Neural cell (in vitro differentiated cells): ENCODE measurements at regions not wholly inside any gene's neighbourhood (a gene's known extent, or its start where the extent isn't known, plus 50 kb on each side); places are given as distances from the start of the nearest gene placed in this dataset.

ENCODE experiments used
- H2AFZ ChIP-seq: fragments of 200-600, 300-800 bp; sonication (generic), shearing (Covaris generic); 2 replicates; pipeline ENCODE4 v1.6.0; 2014; ENCODE audit warnings: low read depth, mild to moderate bottlenecking, antibody characterized with exemption, low read length, moderate library complexity
- H3F3A ChIP-seq: fragments of 200-600 bp; shearing (Covaris generic); 2 replicates; pipeline ENCODE4 v1.6.1; 2016; ENCODE audit warnings: mild to moderate bottlenecking, moderate library complexity, mixed read lengths, antibody characterized with exemption, low read length; ENCODE audit not compliant: insufficient read depth, poor library complexity, severe bottlenecking
- H3K27ac ChIP-seq: fragments of 200-600, 300-800 bp; sonication (generic), shearing (Covaris generic); 2 replicates; pipeline ENCODE4 v1.5.1; 2014; ENCODE audit warnings: mild to moderate bottlenecking, low read length, moderate library complexity
- H3K27me3 ChIP-seq: fragments of 300-800, 200-600 bp; sonication (generic), shearing (Covaris generic); 2 replicates; pipeline ENCODE4 v1.6.0; 2014; ENCODE audit warnings: mild to moderate bottlenecking, low read depth, low read length, moderate library complexity; ENCODE audit not compliant: insufficient read depth
- H3K36me3 ChIP-seq: fragments of 300-800, 200-600 bp; sonication (generic), shearing (Covaris generic); 2 replicates; pipeline ENCODE4 v1.5.1; 2014; ENCODE audit warnings: mild to moderate bottlenecking, antibody characterized with exemption, low read length, moderate library complexity; ENCODE audit not compliant: insufficient read depth
- H3K4me2 ChIP-seq: fragments of 300-800, 200-600 bp; sonication (generic), shearing (Covaris generic); 2 replicates; pipeline ENCODE4 v1.6.0; 2014; ENCODE audit warnings: mild to moderate bottlenecking, low read length
- H3K4me3 ChIP-seq: fragments of 300-800, 200-600 bp; sonication (generic), shearing (Covaris generic); 2 replicates; pipeline ENCODE4 v1.5.1; 2014; ENCODE audit warnings: mild to moderate bottlenecking, low read length, moderate library complexity
- H3K79me2 ChIP-seq: fragments of 200-600 bp; shearing (Covaris generic); replicated peaks from 2 replicates; pipeline ENCODE4 v1.6.0; 2014; ENCODE audit warnings: mild to moderate bottlenecking, low read length, moderate library complexity; ENCODE audit not compliant: insufficient read depth
- H3K9ac ChIP-seq: fragments of 300-800, 200-600 bp; sonication (generic), shearing (Covaris generic); 2 replicates; pipeline ENCODE4 v1.6.1; 2016; ENCODE audit warnings: mild to moderate bottlenecking, low read length, mixed read lengths
- H3K9me2 ChIP-seq: fragments of 200-600 bp; shearing (Covaris generic); 2 replicates; pipeline ENCODE4 v1.6.1; 2016; ENCODE audit warnings: mild to moderate bottlenecking, low read length, mixed read lengths; ENCODE audit not compliant: insufficient read depth
- H3K9me3 ChIP-seq: fragments of 200-600, 300-800 bp; sonication (generic), shearing (Covaris generic); 2 replicates; pipeline ENCODE4 v1.6.1; 2016; ENCODE audit warnings: mild to moderate bottlenecking, mixed run types, low read length, moderate library complexity, mixed read lengths
- H4K20me1 ChIP-seq: fragments of 200-600 bp; shearing (Covaris generic); 2 replicates; pipeline ENCODE4 v1.6.1; 2016; ENCODE audit warnings: mild to moderate bottlenecking, mixed run types; ENCODE audit not compliant: insufficient read depth
- CTCF ChIP-seq: fragments of 450-650 bp; IDR thresholded peaks from 2 replicates; pipeline ENCODE4 v1.5.1; 2014; ENCODE audit warnings: antibody characterized with exemption, mild to moderate bottlenecking, moderate library complexity; ENCODE audit not compliant: poor library complexity, severe bottlenecking
- EP300 ChIP-seq: fragments of 450-650 bp; conservative IDR thresholded peaks from 2 replicates; pipeline ENCODE4 v1.6.1; 2014; ENCODE audit warnings: antibody characterized with exemption, mild to moderate bottlenecking, moderate library complexity; ENCODE audit not compliant: poor library complexity, severe bottlenecking
- EZH2 ChIP-seq: fragments of 200-600, 300-800 bp; shearing (Covaris generic), sonication (generic); IDR thresholded peaks from 2 replicates; pipeline ENCODE4 v1.6.1; 2014; ENCODE audit warnings: antibody characterized with exemption, low read length, borderline replicate concordance, mild to moderate bottlenecking; ENCODE audit not compliant: insufficient read depth, poor library complexity, severe bottlenecking
- MXI1 ChIP-seq: fragments of 450-650 bp; conservative IDR thresholded peaks from 2 replicates; pipeline ENCODE4 v1.6.1; 2014; ENCODE audit warnings: antibody characterized with exemption, mild to moderate bottlenecking; ENCODE audit not compliant: poor library complexity, severe bottlenecking
- POLR2AphosphoS5 ChIP-seq: IDR thresholded peaks from 2 replicates; pipeline ENCODE4 v1.6.1; 2012
- RAD21 ChIP-seq: fragments of 450-650 bp; conservative IDR thresholded peaks from 2 replicates; pipeline ENCODE4 v1.6.1; 2014; ENCODE audit warnings: antibody characterized with exemption, mild to moderate bottlenecking, moderate library complexity
- REST ChIP-seq: IDR thresholded peaks from 2 replicates; pipeline ENCODE4 v1.6.1; 2012; ENCODE audit warnings: borderline replicate concordance
- SMC3 ChIP-seq: fragments of 450-650 bp; conservative IDR thresholded peaks from 2 replicates; pipeline ENCODE4 v1.6.1; 2014; ENCODE audit warnings: antibody characterized with exemption, mild to moderate bottlenecking, moderate library complexity; ENCODE audit not compliant: poor library complexity
- TAF1 ChIP-seq: IDR thresholded peaks from 2 replicates; pipeline ENCODE4 v1.6.1; 2012; ENCODE audit warnings: low read depth

GRCh38 chr9:119712325-119712724 lies 343.1 kb upstream of the BRINP1 start:
- TF ChIP-seq TAF1 = no peak
- TF ChIP-seq MXI1 = no peak
- TF ChIP-seq CTCF = no peak
- TF ChIP-seq SMC3 = no peak
- TF ChIP-seq POLR2AphosphoS5 = no peak
- no peak for TF ChIP-seq EZH2
- no peak for TF ChIP-seq RAD21
- TF ChIP-seq REST = no peak
- no peak for TF ChIP-seq EP300
- H3K9me2 ChIP-seq = no peaks in the 10 kb centered on the region

GRCh38 chr9:119709431-119709830 lies 340.2 kb upstream of the BRINP1 start:
- Histone ChIP-seq H4K20me1 (no peaks in the 10 kb centered on the region), H2AFZ (no peak overlapping the region), H3F3A (no peaks in the 10 kb centered on the region), H3K4me3 (no peak overlapping the region), H3K27ac (no peak overlapping the region), H3K36me3 (no peaks in the 10 kb centered on the region), H3K27me3 (no peaks in the 10 kb centered on the region), H3K9me2 (no peaks in the 10 kb centered on the region), H3K79me2 (no peaks in the 10 kb centered on the region), H3K4me2 (no peak overlapping the region), H3K9me3 (no peaks in the 10 kb centered on the region), H3K9ac (no peak overlapping the region)
- no peak for TF ChIP-seq RAD21
- TF ChIP-seq MXI1 = no peak
- no peak for TF ChIP-seq SMC3
- TF ChIP-seq REST = no peak
- no peak for TF ChIP-seq EP300
- no peak for TF ChIP-seq EZH2
- TF ChIP-seq CTCF = no peak
- TF ChIP-seq POLR2AphosphoS5 = no peak
- TF ChIP-seq TAF1 = no peak

More at GRCh38 chr9:119712325-119712724, 343.1 kb upstream of the BRINP1 start:
- Histone ChIP-seq H3K27me3 (no peaks in the 10 kb centered on the region), H3K9ac (no peak overlapping the region), H3K36me3 (no peaks in the 10 kb centered on the region), H3K27ac (no peak overlapping the region), H2AFZ (no peak overlapping the region), H3K4me2 (no peak overlapping the region), H3K79me2 (no peaks in the 10 kb centered on the region), H3K4me3 (no peak overlapping the region), H4K20me1 (no peaks in the 10 kb centered on the region), H3F3A (no peaks in the 10 kb centered on the region), H3K9me3 (no peaks in the 10 kb centered on the region)
